ENCODE measurements at regions not wholly inside any gene's neighbourhood (a gene's known extent, or its start where the extent isn't known, plus 50 kb on each side); places are given as distances from the start of the nearest gene placed in this dataset.

GRCh38 chr4:163582703-163583102 is 88.2 kb downstream of the TMA16 start:
- TF ChIP-seq CTCF (conservative IDR thresholded peaks at IDR 0.05; ENCODE audit: low read length) = no peak
- TF ChIP-seq EZH2phosphoT487 (IDR thresholded peaks at IDR 0.05; ENCODE audit: borderline replicate concordance, low read depth, low read length) = no peak

Data from OCI-LY7 (cell line).